HL-60 (cell line): ENCODE measurements at regions not wholly inside any gene's neighbourhood (a gene's known extent, or its start where the extent isn't known, plus 50 kb on each side); places are given as distances from the start of the nearest gene placed in this dataset.

Experiments used
- CTCF ChIP-seq: IDR thresholded peaks from one replicate; pipeline ENCODE4 v1.5.1; 2011; ENCODE audit warnings: low read length, control low read depth, inconsistent platforms; ENCODE audit not compliant: insufficient read depth
- POLR2AphosphoS5 ChIP-seq: IDR thresholded peaks from 2 replicates; pipeline ENCODE4 v1.6.1; 2012; ENCODE audit warnings: low read depth
- REST ChIP-seq: IDR thresholded peaks from 2 replicates; pipeline ENCODE4 v1.6.1; 2012; ENCODE audit warnings: low read depth; ENCODE audit not compliant: insufficient replicate concordance
- SPI1 ChIP-seq: IDR thresholded peaks from 2 replicates; pipeline ENCODE4 v1.6.1; 2012; ENCODE audit warnings: low read depth, mild to moderate bottlenecking, borderline replicate concordance

- TF ChIP-seq CTCF: no peak
- no peak for TF ChIP-seq POLR2AphosphoS5
- no peak for TF ChIP-seq REST
- TF ChIP-seq SPI1: no peak
Observed at GRCh38 chr14:55848964-55849363, 269.0 kb downstream of the KTN1 start.
